Epidermal melanocyte (primary cell): ENCODE measurements at regions not wholly inside any gene's neighbourhood (a gene's known extent, or its start where the extent isn't known, plus 50 kb on each side); places are given as distances from the start of the nearest gene placed in this dataset.

Source experiments
- DNase-seq: peaks from one replicate; pipeline ENCODE4 v3.0.0; 2011; ENCODE audit warnings: low spot score; ENCODE audit not compliant: insufficient read length

GRCh38 chr12:124726596-124727263 lies 136.9 kb downstream of the SCARB1 start:
- no peak for DNase-seq

- DNase-seq = no peak
These were observed 137.9 kb downstream of the SCARB1 start for GRCh38 chr12:124725597-124726237.

- no peak for DNase-seq
These were observed 138.6 kb downstream of the SCARB1 start for GRCh38 chr12:124725099-124725498.

- no peak for DNase-seq
These were observed 140.8 kb downstream of the SCARB1 start for GRCh38 chr12:124722878-124723277.

GRCh38 chr12:124721501-124722162 lies 142.0 kb downstream of the SCARB1 start:
- DNase-seq = no peak

GRCh38 chr12:124720681-124721500 lies 142.8 kb downstream of the SCARB1 start:
- DNase-seq = no peak

GRCh38 chr12:124720004-124720680 lies 143.5 kb downstream of the SCARB1 start:
- no peak for DNase-seq

- no peak for DNase-seq
These were observed 144.4 kb downstream of the SCARB1 start for GRCh38 chr12:124719231-124719630.

GRCh38 chr12:124718458-124718857 lies 145.2 kb downstream of the SCARB1 start:
- no peak for DNase-seq

- no peak for DNase-seq
These were observed 145.6 kb downstream of the SCARB1 start for GRCh38 chr12:124718036-124718435.

- no peak for DNase-seq
These were observed 146.3 kb downstream of the SCARB1 start for GRCh38 chr12:124717318-124717717.

GRCh38 chr12:124716208-124717130 lies 147.2 kb downstream of the SCARB1 start:
- no peak for DNase-seq

GRCh38 chr12:124715121-124715990 lies 147.9 kb upstream of the NCOR2 start:
- no peak for DNase-seq

GRCh38 chr12:124713436-124714082 lies 146.1 kb upstream of the NCOR2 start:
- DNase-seq = no peak

GRCh38 chr12:124713041-124713435 lies 145.6 kb upstream of the NCOR2 start:
- no peak for DNase-seq

- no peak for DNase-seq
These were observed 143.9 kb upstream of the NCOR2 start for GRCh38 chr12:124711344-124711743.

- peak; percentile 48 for DNase-seq
These were observed 142.6 kb upstream of the NCOR2 start for GRCh38 chr12:124709722-124710687.
